Osteoblast (primary cell): ENCODE measurements at regions not wholly inside any gene's neighbourhood (a gene's known extent, or its start where the extent isn't known, plus 50 kb on each side); places are given as distances from the start of the nearest gene placed in this dataset.
"Not testable (repeated sequence)": the region's sequence is repeated elsewhere in the genome, so short reads cannot be mapped to it uniquely, and the experiment has no call there.

Source experiments
- DNase-seq: peaks from one replicate; pipeline ENCODE4 v3.0.0; 2011; ENCODE audit warnings: low spot score, mixed read lengths; ENCODE audit not compliant: insufficient read length; ENCODE audit errors: missing footprints
- H2AFZ ChIP-seq: 2 replicates; pipeline ENCODE4 v1.6.0; 2011; ENCODE audit warnings: mild to moderate bottlenecking, low read length
- H3K27ac ChIP-seq: 2 replicates; pipeline ENCODE4 v1.5.1; 2011; ENCODE audit warnings: mild to moderate bottlenecking, low read depth, low read length, moderate library complexity
- H3K27me3 ChIP-seq: 2 replicates; pipeline ENCODE4 v1.6.0; 2012; ENCODE audit warnings: mild to moderate bottlenecking, control low read depth, inconsistent platforms, low read length, moderate library complexity; ENCODE audit not compliant: insufficient read depth
- H3K36me3 ChIP-seq: 2 replicates; pipeline ENCODE4 v1.5.1; 2011; ENCODE audit warnings: mild to moderate bottlenecking, low read length, control low read depth, moderate library complexity; ENCODE audit not compliant: insufficient read depth
- H3K4me1 ChIP-seq: 2 replicates; pipeline ENCODE4 v1.5.1; 2011; ENCODE audit warnings: mild to moderate bottlenecking, low read length, control low read depth, moderate library complexity; ENCODE audit not compliant: insufficient read depth
- H3K4me2 ChIP-seq: 2 replicates; pipeline ENCODE4 v1.6.0; 2011; ENCODE audit warnings: mild to moderate bottlenecking, low read length; ENCODE audit not compliant: insufficient read depth
- H3K4me3 ChIP-seq: fragments of 200-600 bp; sonication (generic); 3 replicates; pipeline ENCODE4 v1.5.1; 2012; ENCODE audit warnings: mild to moderate bottlenecking, low read length, inconsistent platforms; ENCODE audit not compliant: insufficient read depth
- H3K79me2 ChIP-seq: 2 replicates; pipeline ENCODE4 v1.6.0; 2012; ENCODE audit warnings: mild to moderate bottlenecking, low read length, control low read depth, inconsistent platforms; ENCODE audit not compliant: insufficient read depth
- H3K9me3 ChIP-seq: 2 replicates; pipeline ENCODE4 v1.5.1; 2011; ENCODE audit warnings: low read depth, low read length, control low read depth
- H4K20me1 ChIP-seq: 2 replicates; pipeline ENCODE4 v1.6.0; 2012; ENCODE audit warnings: mild to moderate bottlenecking, low read length, control low read depth; ENCODE audit not compliant: insufficient read depth
- TF ChIP-seq, protein P1 (sequence below): IDR thresholded peaks from 2 replicates; pipeline ENCODE4 v1.5.1; 2011; ENCODE audit warnings: mild to moderate bottlenecking, low read depth, low read length, moderate library complexity; ENCODE audit errors: extremely low read depth

DNA sequence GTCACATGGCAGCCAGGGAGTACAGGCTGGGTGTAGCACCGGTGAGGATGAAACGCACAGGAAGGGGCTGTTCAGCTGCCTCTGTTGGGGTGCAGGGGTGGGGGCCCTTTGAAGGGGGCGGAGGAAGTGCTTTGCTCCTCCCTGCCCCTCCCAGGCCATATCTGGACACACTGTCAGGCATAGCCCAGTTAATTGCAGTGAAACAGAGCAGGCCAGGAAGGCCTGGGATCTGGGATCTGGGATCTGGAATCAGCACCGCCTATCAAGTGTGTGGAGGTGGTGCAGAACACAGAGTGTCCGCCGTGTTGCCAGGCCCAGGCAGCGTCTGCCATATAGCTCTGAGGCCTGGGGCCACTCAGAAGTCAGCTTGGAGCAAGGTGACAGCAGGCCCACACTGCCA, 85.5 kb upstream of the EPCAM start:
- Histone ChIP-seq H2AFZ (no peak overlapping the region), H3K4me1 (peaks cover 17% of the 10 kb centered on the region), H3K4me2 (no peak overlapping the region), H3K36me3 (no peaks in the 10 kb centered on the region), H3K4me3 (no peak overlapping the region), H3K9me3 (no peaks in the 10 kb centered on the region), H3K27ac (no peak overlapping the region), H4K20me1 (no peaks in the 10 kb centered on the region), H3K79me2 (no peaks in the 10 kb centered on the region), H3K27me3 (no peaks in the 10 kb centered on the region)
- TF ChIP-seq, protein P1, sequence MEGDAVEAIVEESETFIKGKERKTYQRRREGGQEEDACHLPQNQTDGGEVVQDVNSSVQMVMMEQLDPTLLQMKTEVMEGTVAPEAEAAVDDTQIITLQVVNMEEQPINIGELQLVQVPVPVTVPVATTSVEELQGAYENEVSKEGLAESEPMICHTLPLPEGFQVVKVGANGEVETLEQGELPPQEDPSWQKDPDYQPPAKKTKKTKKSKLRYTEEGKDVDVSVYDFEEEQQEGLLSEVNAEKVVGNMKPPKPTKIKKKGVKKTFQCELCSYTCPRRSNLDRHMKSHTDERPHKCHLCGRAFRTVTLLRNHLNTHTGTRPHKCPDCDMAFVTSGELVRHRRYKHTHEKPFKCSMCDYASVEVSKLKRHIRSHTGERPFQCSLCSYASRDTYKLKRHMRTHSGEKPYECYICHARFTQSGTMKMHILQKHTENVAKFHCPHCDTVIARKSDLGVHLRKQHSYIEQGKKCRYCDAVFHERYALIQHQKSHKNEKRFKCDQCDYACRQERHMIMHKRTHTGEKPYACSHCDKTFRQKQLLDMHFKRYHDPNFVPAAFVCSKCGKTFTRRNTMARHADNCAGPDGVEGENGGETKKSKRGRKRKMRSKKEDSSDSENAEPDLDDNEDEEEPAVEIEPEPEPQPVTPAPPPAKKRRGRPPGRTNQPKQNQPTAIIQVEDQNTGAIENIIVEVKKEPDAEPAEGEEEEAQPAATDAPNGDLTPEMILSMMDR = no peak
- DNase-seq = no peak

DNA sequence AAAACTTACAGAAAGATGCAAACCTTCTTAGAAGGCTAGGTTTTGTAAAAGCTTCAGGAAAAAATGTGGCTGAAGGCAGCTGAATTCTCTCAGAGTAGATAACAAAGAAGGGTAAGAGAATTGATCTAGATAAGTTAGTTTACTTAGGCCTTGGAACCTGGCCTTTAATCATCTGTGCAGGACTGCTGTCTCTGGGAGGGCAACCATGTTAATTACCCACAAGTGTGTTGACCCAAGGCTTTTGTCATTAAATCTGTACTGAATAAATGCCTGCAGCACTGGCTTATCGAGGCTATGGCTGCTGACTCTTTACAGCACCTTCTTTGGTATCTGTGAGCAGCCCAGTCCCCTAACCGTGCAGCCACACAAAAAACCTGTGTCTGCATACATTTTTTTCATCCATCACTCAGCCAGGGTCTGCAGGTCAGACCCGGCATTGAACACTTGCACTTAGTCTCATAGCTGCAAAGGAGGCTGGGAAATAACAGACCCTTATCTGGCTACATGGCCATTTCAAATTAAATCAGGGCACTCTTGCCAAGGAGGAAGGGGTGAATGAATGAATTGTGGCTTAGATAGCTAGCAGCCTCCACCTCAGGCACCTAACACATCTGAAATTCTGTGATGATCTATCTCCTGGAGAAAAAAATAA, 86.4 kb upstream of the EPCAM start:
- no peak overlapping the region for H3K27ac ChIP-seq
- H3K4me3 ChIP-seq = no peak overlapping the region
- no peaks in the 10 kb centered on the region for H4K20me1 ChIP-seq
- H3K4me1 ChIP-seq = peaks cover 8% of the 10 kb centered on the region
- H3K36me3 ChIP-seq = no peaks in the 10 kb centered on the region
- H3K4me2 ChIP-seq = no peak overlapping the region
- H3K79me2 ChIP-seq = no peaks in the 10 kb centered on the region
- no peaks in the 10 kb centered on the region for H3K27me3 ChIP-seq
- H2AFZ ChIP-seq = no peak overlapping the region
- TF ChIP-seq, protein P1 = no peak
- H3K9me3 ChIP-seq = no peaks in the 10 kb centered on the region
- DNase-seq = no peak

DNA sequence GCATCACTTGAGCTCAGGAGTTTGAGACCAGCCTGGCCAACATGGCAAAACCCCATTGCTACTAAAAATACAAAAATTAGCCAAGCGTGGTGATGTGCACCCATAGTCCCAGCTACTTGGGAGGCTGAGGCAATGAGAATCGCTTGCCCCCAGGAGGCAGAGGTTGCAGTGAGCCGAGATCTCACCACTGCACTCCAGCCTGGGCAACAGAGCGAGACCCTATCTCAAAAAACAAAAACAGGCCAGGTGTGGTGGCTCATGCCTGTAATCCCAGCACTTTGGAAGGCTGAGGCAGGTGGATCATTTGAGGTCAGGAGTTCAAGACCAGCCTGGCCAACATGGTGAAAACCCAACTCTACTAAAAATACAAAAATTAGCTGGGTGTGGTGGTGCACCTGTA, 89.6 kb upstream of the EPCAM start:
- not testable (repeated sequence) for H3K4me3 ChIP-seq, H3K27me3 ChIP-seq, H3K27ac ChIP-seq, H3K4me2 ChIP-seq, H2AFZ ChIP-seq, H3K79me2 ChIP-seq, H4K20me1 ChIP-seq, H3K4me1 ChIP-seq, DNase-seq, H3K9me3 ChIP-seq, H3K36me3 ChIP-seq

DNA sequence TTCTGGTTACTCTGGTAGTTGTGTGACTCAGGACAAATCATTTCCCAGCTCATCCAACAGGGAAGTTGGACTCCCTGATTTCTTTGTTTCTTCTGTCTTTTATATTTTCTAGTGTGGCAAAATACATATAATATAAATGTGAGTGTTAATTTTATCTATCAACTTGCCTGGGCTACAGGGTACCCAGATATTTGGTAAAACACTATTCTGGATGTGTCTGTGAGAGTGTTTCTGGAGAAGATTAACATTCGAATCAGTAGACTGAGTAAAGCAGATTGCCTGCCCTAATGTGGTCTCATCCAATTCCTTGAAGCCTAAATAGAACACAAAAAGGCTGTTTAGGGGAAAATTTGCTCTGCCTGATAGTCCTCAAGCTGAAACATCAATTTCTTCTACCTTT, 91.1 kb upstream of the EPCAM start:
- no peaks in the 10 kb centered on the region for H3K36me3 ChIP-seq
- no peak for DNase-seq
- no peaks in the 10 kb centered on the region for H3K9me3 ChIP-seq
- H3K27me3 ChIP-seq = no peaks in the 10 kb centered on the region
- no peak overlapping the region for H3K4me3 ChIP-seq
- no peak overlapping the region for H2AFZ ChIP-seq
- peaks cover 11% of the 10 kb centered on the region for H3K4me1 ChIP-seq
- TF ChIP-seq, protein P1 = no peak
- no peaks in the 10 kb centered on the region for H4K20me1 ChIP-seq
- H3K4me2 ChIP-seq = no peak overlapping the region
- no peak overlapping the region for H3K27ac ChIP-seq
- H3K79me2 ChIP-seq = no peaks in the 10 kb centered on the region
